ENCODE measurements at regions not wholly inside any gene's neighbourhood (a gene's known extent, or its start where the extent isn't known, plus 50 kb on each side); places are given as distances from the start of the nearest gene placed in this dataset.

- no peaks in the 10 kb centered on the region for H3K9me3 Mint-ChIP-seq
- no peaks in the 10 kb centered on the region for H3K4me1 ChIP-seq
Observed at GRCh38 chr4:166259081-166259480, 386.0 kb downstream of the TLL1 start.

GRCh38 chr4:166274136-166274761 lies 401.2 kb downstream of the TLL1 start:
- H3K79me2 ChIP-seq (ENCODE audit: low read depth) = no peaks in the 10 kb centered on the region
- no peak overlapping the region for H3K4me3 Mint-ChIP-seq
- no peaks in the 10 kb centered on the region for H3K36me3 Mint-ChIP-seq
- H3K27me3 Mint-ChIP-seq (ENCODE audit: insufficient read depth, low read depth) = no peaks in the 10 kb centered on the region
- H3K9me3 ChIP-seq (ENCODE audit: low read depth) = no peaks in the 10 kb centered on the region
- no peak overlapping the region for H3K27ac Mint-ChIP-seq
- H3K4me2 ChIP-seq = no peak overlapping the region
- H3K4me1 ChIP-seq = no peaks in the 10 kb centered on the region
- H4K20me1 ChIP-seq (ENCODE audit: low read depth) = no peaks in the 10 kb centered on the region
- no peak overlapping the region for H3K9ac ChIP-seq
- no peak overlapping the region for H3K4me3 ChIP-seq
- no peaks in the 10 kb centered on the region for H3K36me3 ChIP-seq
- no peaks in the 10 kb centered on the region for H3K9me3 Mint-ChIP-seq
- TF ChIP-seq CTCF (IDR thresholded peaks at IDR 0.05) (no peak), EZH2 (IDR thresholded peaks at IDR 0.05) (no peak), EZH2phosphoT487 (IDR thresholded peaks at IDR 0.05) (no peak)
- peaks cover 3% of the 10 kb centered on the region for H3K4me1 Mint-ChIP-seq
- H2AFZ ChIP-seq (replicated peaks) = peak overlapping the region; percentile 68
- H3F3A ChIP-seq (ENCODE audit: low read depth) = no peaks in the 10 kb centered on the region
- DNase-seq (ENCODE audit: low spot score) = no peak
- no peaks in the 10 kb centered on the region for H3K27me3 ChIP-seq
- no peak overlapping the region for H3K27ac ChIP-seq

More at GRCh38 chr4:166259081-166259480, 386.0 kb downstream of the TLL1 start:
- no peaks in the 10 kb centered on the region for H3K79me2 ChIP-seq (ENCODE audit: low read depth)
- DNase-seq (ENCODE audit: low spot score) = no peak
- no peaks in the 10 kb centered on the region for H4K20me1 ChIP-seq (ENCODE audit: low read depth)
- no peak overlapping the region for H3K27ac ChIP-seq
- no peak for TF ChIP-seq EZH2 (IDR thresholded peaks at IDR 0.05)
- no peaks in the 10 kb centered on the region for H3F3A ChIP-seq (ENCODE audit: low read depth)
- Mint-ChIP-seq H3K4me3 (no peak overlapping the region), H3K36me3 (no peaks in the 10 kb centered on the region), H3K27me3 (ENCODE audit: insufficient read depth, low read depth) (no peaks in the 10 kb centered on the region), H3K4me1 (no peaks in the 10 kb centered on the region), H3K27ac (no peak overlapping the region)
- H3K9me3 ChIP-seq (ENCODE audit: low read depth) = no peaks in the 10 kb centered on the region
- H2AFZ ChIP-seq (replicated peaks) = no peak overlapping the region
- H3K27me3 ChIP-seq = no peaks in the 10 kb centered on the region
- no peak overlapping the region for H3K9ac ChIP-seq
- no peak overlapping the region for H3K4me2 ChIP-seq
- no peaks in the 10 kb centered on the region for H3K36me3 ChIP-seq
- H3K4me3 ChIP-seq = no peak overlapping the region

GRCh38 chr4:166274775-166275174 lies 401.7 kb downstream of the TLL1 start:
- no peaks in the 10 kb centered on the region for H3K9me3 ChIP-seq (ENCODE audit: low read depth)
- Mint-ChIP-seq H3K9me3 (no peaks in the 10 kb centered on the region), H3K4me1 (peaks cover 3% of the 10 kb centered on the region), H3K4me3 (no peak overlapping the region), H3K36me3 (no peaks in the 10 kb centered on the region), H3K27me3 (ENCODE audit: insufficient read depth, low read depth) (no peaks in the 10 kb centered on the region), H3K27ac (no peak overlapping the region)
- no peak for DNase-seq (ENCODE audit: low spot score)
- H3K36me3 ChIP-seq = no peaks in the 10 kb centered on the region
- no peaks in the 10 kb centered on the region for H3K27me3 ChIP-seq
- H3F3A ChIP-seq (ENCODE audit: low read depth) = no peaks in the 10 kb centered on the region
- H4K20me1 ChIP-seq (ENCODE audit: low read depth) = no peaks in the 10 kb centered on the region
- no peak overlapping the region for H3K4me2 ChIP-seq
- H3K79me2 ChIP-seq (ENCODE audit: low read depth) = no peaks in the 10 kb centered on the region
- H3K4me1 ChIP-seq = no peaks in the 10 kb centered on the region
- no peak overlapping the region for H3K9ac ChIP-seq
- no peak overlapping the region for H3K4me3 ChIP-seq
- H2AFZ ChIP-seq (replicated peaks) = peak overlapping the region; percentile 68
- H3K27ac ChIP-seq = no peak overlapping the region
- TF ChIP-seq EZH2 (IDR thresholded peaks at IDR 0.05) = no peak
- TF ChIP-seq CTCF (IDR thresholded peaks at IDR 0.05) = no peak
- TF ChIP-seq EZH2phosphoT487 (IDR thresholded peaks at IDR 0.05) = no peak

- H4K20me1 ChIP-seq (ENCODE audit: low read depth) = no peaks in the 10 kb centered on the region
- H3F3A ChIP-seq (ENCODE audit: low read depth) = no peaks in the 10 kb centered on the region
- DNase-seq (ENCODE audit: low spot score) = no peak
- no peak overlapping the region for H3K4me3 Mint-ChIP-seq
- H3K27ac Mint-ChIP-seq = no peak overlapping the region
- H3K4me1 Mint-ChIP-seq = peaks cover 3% of the 10 kb centered on the region
- H3K9me3 Mint-ChIP-seq = no peaks in the 10 kb centered on the region
- no peaks in the 10 kb centered on the region for H3K27me3 Mint-ChIP-seq (ENCODE audit: insufficient read depth, low read depth)
- H2AFZ ChIP-seq (replicated peaks) = no peak overlapping the region
- H3K27me3 ChIP-seq = no peaks in the 10 kb centered on the region
- no peaks in the 10 kb centered on the region for H3K79me2 ChIP-seq (ENCODE audit: low read depth)
- no peak overlapping the region for H3K4me3 ChIP-seq
- no peaks in the 10 kb centered on the region for H3K4me1 ChIP-seq
- no peak overlapping the region for H3K27ac ChIP-seq
- no peaks in the 10 kb centered on the region for H3K36me3 ChIP-seq
- no peak for TF ChIP-seq EZH2 (IDR thresholded peaks at IDR 0.05)
- no peak for TF ChIP-seq EZH2phosphoT487 (IDR thresholded peaks at IDR 0.05)
- TF ChIP-seq CTCF (IDR thresholded peaks at IDR 0.05) = no peak
- no peaks in the 10 kb centered on the region for H3K36me3 Mint-ChIP-seq
- no peak overlapping the region for H3K4me2 ChIP-seq
- H3K9me3 ChIP-seq (ENCODE audit: low read depth) = no peaks in the 10 kb centered on the region
- H3K9ac ChIP-seq = no peak overlapping the region
Observed at GRCh38 chr4:166277401-166277800, 404.4 kb downstream of the TLL1 start.
